Anterior cingulate cortex (tissue), 58 donors: ENCODE measurements at regions not wholly inside any gene's neighbourhood (a gene's known extent, or its start where the extent isn't known, plus 50 kb on each side); places are given as distances from the start of the nearest gene placed in this dataset.
"Not testable (repeated sequence)": the region's sequence is repeated elsewhere in the genome, so short reads cannot be mapped to it uniquely, and the experiment has no call there.

Experiments used
- DNase-seq, 58 donors: peaks; one replicate each; lab custom pipeline; 2025; lab: John Stamatoyannopoulos, UW

DNA sequence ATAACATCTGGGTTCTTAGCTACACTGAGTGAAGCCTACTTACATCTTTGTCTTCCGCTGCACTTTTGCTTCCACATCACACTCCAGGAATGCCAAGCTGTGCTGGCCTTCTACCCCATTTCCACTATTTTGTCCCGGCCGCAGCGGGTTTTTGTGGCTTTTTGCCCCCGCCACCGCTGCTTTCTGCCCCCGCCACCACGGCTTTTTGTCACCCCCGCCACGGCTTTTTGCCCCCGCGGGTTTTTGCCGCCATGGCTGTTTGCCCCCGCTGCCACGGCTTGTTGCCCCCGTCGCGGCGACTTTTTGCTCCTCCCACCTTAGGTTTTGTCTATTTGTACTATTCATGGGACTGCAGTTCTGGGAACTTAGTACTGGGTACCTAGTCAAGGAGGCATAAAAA, 875.4 kb downstream of the ZNF37A start:
- DNase-seq: not testable (repeated sequence)

DNA sequence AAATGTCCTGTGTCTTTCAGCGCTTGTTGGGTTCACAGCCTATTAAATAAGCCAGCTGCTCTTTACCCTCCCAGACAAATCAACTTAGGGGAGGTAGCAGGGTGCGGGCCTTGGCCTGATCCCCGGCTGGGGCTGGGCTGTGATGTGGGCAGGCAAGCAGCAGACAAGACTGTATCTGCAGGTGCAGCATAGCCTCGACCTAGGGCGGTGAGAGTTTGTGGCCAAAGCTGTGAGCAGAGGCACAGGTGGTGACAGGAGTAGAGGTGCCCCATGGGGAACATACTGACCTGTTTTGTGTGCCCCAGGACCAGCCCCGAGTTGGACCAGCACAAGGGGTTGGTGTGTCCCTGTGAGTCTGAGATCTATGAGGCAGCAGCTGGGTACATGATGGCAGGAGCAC, 885.4 kb downstream of the ZNF37A start:
- peak in 2 of 58 donors; percentile 0 for DNase-seq
